H9 (cell line): ENCODE measurements at regions not wholly inside any gene's neighbourhood (a gene's known extent, or its start where the extent isn't known, plus 50 kb on each side); places are given as distances from the start of the nearest gene placed in this dataset.
A peak's percentile ranks its signal among the peaks of the same experiment; 100 is the strongest.

Source experiments
- DNase-seq: peaks from one replicate; pipeline ENCODE4 v3.0.0-alpha.2; 2017
- H2AFZ ChIP-seq: one replicate; pipeline ENCODE4 v1.6.1; 2013; ENCODE audit warnings: mild to moderate bottlenecking, low read length, control low read depth, moderate library complexity
- H2AK5ac ChIP-seq: 2 replicates; pipeline ENCODE4 v1.6.1; 2013; ENCODE audit warnings: low read length, control low read depth, mixed read lengths; ENCODE audit not compliant: insufficient read length
- H2BK120ac ChIP-seq: one replicate; pipeline ENCODE4 v1.6.1; 2013; ENCODE audit warnings: low read depth, mild to moderate bottlenecking, low read length, control low read depth, inconsistent platforms; ENCODE audit not compliant: poor library complexity, severe bottlenecking
- H2BK12ac ChIP-seq: 2 replicates; pipeline ENCODE4 v1.6.1; 2013; ENCODE audit warnings: low read length, control low read depth, mixed read lengths, low read depth; ENCODE audit not compliant: insufficient read length
- H2BK15ac ChIP-seq: 2 replicates; pipeline ENCODE4 v1.6.1; 2013; ENCODE audit warnings: low read depth, low read length, control low read depth
- H2BK20ac ChIP-seq: one replicate; pipeline ENCODE4 v1.6.1; 2013; ENCODE audit warnings: low read depth, mild to moderate bottlenecking, low read length, control low read depth, inconsistent platforms; ENCODE audit not compliant: poor library complexity, severe bottlenecking
- H2BK5ac ChIP-seq: 2 replicates; pipeline ENCODE4 v1.6.1; 2013; ENCODE audit warnings: low read length, control low read depth, mixed read lengths; ENCODE audit not compliant: insufficient read length
- H3K14ac ChIP-seq: 2 replicates; pipeline ENCODE4 v1.6.1; 2013; ENCODE audit warnings: low read length, control low read depth; ENCODE audit not compliant: insufficient read depth
- H3K18ac ChIP-seq: 2 replicates; pipeline ENCODE4 v1.6.1; 2013; ENCODE audit warnings: low read depth, mild to moderate bottlenecking, mixed read lengths, low read length, control low read depth; ENCODE audit not compliant: insufficient read length
- H3K23ac ChIP-seq: 2 replicates; pipeline ENCODE4 v1.6.1; 2013; ENCODE audit warnings: low read length, control low read depth, mixed read lengths, low read depth; ENCODE audit not compliant: insufficient read length
- H3K23me2 ChIP-seq: 2 replicates; pipeline ENCODE4 v1.6.1; 2013; ENCODE audit warnings: low read depth, mild to moderate bottlenecking, mixed read lengths, low read length, control low read depth; ENCODE audit not compliant: insufficient read length, poor library complexity, severe bottlenecking
- H3K27ac ChIP-seq: 2 replicates; pipeline ENCODE4 v1.5.1; 2013; ENCODE audit warnings: low read length, control low read depth, mixed read lengths, low read depth; ENCODE audit not compliant: insufficient read length
- H3K27me3 ChIP-seq: 2 replicates; pipeline ENCODE4 v1.6.1; 2013; ENCODE audit warnings: low read length, control low read depth, inconsistent platforms; ENCODE audit not compliant: insufficient read depth
- H3K4ac ChIP-seq: 2 replicates; pipeline ENCODE4 v1.6.1; 2013; ENCODE audit warnings: low read depth, mild to moderate bottlenecking, control low read depth, inconsistent platforms, low read length, moderate library complexity
- H3K4me1 ChIP-seq: 2 replicates; pipeline ENCODE4 v1.6.1; 2013; ENCODE audit warnings: low read length, control low read depth, inconsistent platforms; ENCODE audit not compliant: insufficient read depth
- H3K4me2 ChIP-seq: 2 replicates; pipeline ENCODE4 v1.6.1; 2013; ENCODE audit warnings: low read length, control low read depth, mixed read lengths; ENCODE audit not compliant: insufficient read length, insufficient read depth
- H3K56ac ChIP-seq: 2 replicates; pipeline ENCODE4 v1.6.1; 2013; ENCODE audit warnings: low read depth, mild to moderate bottlenecking, mixed read lengths, low read length, control low read depth; ENCODE audit not compliant: insufficient read length
- H3K79me1 ChIP-seq: 2 replicates; pipeline ENCODE4 v1.6.1; 2013; ENCODE audit warnings: low read depth, mild to moderate bottlenecking, moderate library complexity, low read length, control low read depth, inconsistent platforms; ENCODE audit not compliant: insufficient read depth, poor library complexity, severe bottlenecking
- H3K79me2 ChIP-seq: 2 replicates; pipeline ENCODE4 v1.6.1; 2013; ENCODE audit warnings: low read length, control low read depth, inconsistent platforms; ENCODE audit not compliant: insufficient read depth
- H3K9ac ChIP-seq: 2 replicates; pipeline ENCODE4 v1.6.1; 2013; ENCODE audit warnings: low read length, control low read depth, mixed read lengths; ENCODE audit not compliant: insufficient read length; ENCODE audit errors: extremely low read depth
- H3K9me3 ChIP-seq: one replicate; pipeline ENCODE4 v1.6.1; 2013; ENCODE audit warnings: low read depth, low read length, inconsistent platforms; ENCODE audit not compliant: control insufficient read depth
- H3T11ph ChIP-seq: one replicate; pipeline ENCODE4 v1.6.1; 2013; ENCODE audit warnings: mild to moderate bottlenecking, low read length, control low read depth, inconsistent platforms
- H4K20me1 ChIP-seq: one replicate; pipeline ENCODE4 v1.6.1; 2013; ENCODE audit not compliant: control insufficient read depth, insufficient read length, insufficient read depth
- H4K5ac ChIP-seq: 2 replicates; pipeline ENCODE4 v1.6.1; 2013; ENCODE audit warnings: low read depth, mild to moderate bottlenecking, mixed read lengths, low read length, control low read depth; ENCODE audit not compliant: insufficient read length
- H4K8ac ChIP-seq: replicated peaks from 2 replicates; pipeline ENCODE4 v1.6.1; 2013; ENCODE audit warnings: low read length, control low read depth, mixed read lengths, low read depth; ENCODE audit not compliant: insufficient read length
- H4K91ac ChIP-seq: 2 replicates; pipeline ENCODE4 v1.6.1; 2013; ENCODE audit warnings: low read depth, mild to moderate bottlenecking, moderate library complexity, mixed read lengths, low read length, control low read depth; ENCODE audit not compliant: insufficient read length
- H3K27ac Mint-ChIP-seq, 3 experiments: 2 replicates in 2 of 3; 3 replicates in 1 of 3; pipeline ENCODE4 v1.8.0; 2020 to 2021; ENCODE audit warnings: mixed read lengths in 3 of 3, mild to moderate bottlenecking in 1 of 3, moderate library complexity in 1 of 3
- H3K27me3 Mint-ChIP-seq: 2 replicates; pipeline ENCODE4 v1.8.0; 2021; ENCODE audit warnings: low read depth, mild to moderate bottlenecking, moderate library complexity, mixed read lengths
- H3K36me3 Mint-ChIP-seq, 3 experiments: 2 replicates in 2 of 3; 3 replicates in 1 of 3; pipeline ENCODE4 v1.8.0; 2020 to 2021; ENCODE audit warnings: low read depth in 3 of 3, mixed read lengths in 3 of 3; ENCODE audit not compliant: insufficient read depth in 1 of 3
- H3K4me1 Mint-ChIP-seq, 2 experiments: 2 replicates each; pipeline ENCODE4 v1.8.0; 2020; ENCODE audit warnings: mixed read lengths in 2 of 2
- H3K4me3 Mint-ChIP-seq, 2 experiments: 2 replicates in 1 of 2; 3 replicates in 1 of 2; pipeline ENCODE4 v1.8.0; 2020 to 2021; ENCODE audit warnings: mild to moderate bottlenecking in 2 of 2, mixed read lengths in 2 of 2, moderate library complexity in 1 of 2
- H3K9me3 Mint-ChIP-seq, 2 experiments: 2 replicates in 1 of 2; 3 replicates in 1 of 2; pipeline ENCODE4 v1.8.0; 2020; ENCODE audit warnings: mild to moderate bottlenecking in 2 of 2, mixed read lengths in 2 of 2, moderate library complexity in 1 of 2
- CTCF ChIP-seq: fragments of 200-600 bp; sonication (generic); conservative IDR thresholded peaks from 3 replicates; pipeline ENCODE4 v1.8.0; 2021; ENCODE audit warnings: antibody characterized with exemption, mild to moderate bottlenecking
- WGBS: extraction: QIAGEN DNeasy Blood & Tissue Kit; methylation state at CpG from one replicate; pipeline ENCODE4 v1.1.7; 2013; ENCODE audit warnings: missing lambda C conversion rate, low lambda C conversion rate, mixed read lengths; ENCODE audit not compliant: insufficient read length; ENCODE audit errors: extremely low coverage; 5-methylcytosine and 5-hydroxymethylcytosine counted together

- Histone ChIP-seq H3K14ac (no peak overlapping the region), H2BK12ac (no peak overlapping the region), H3K23ac (no peak overlapping the region), H2AK5ac (no peak overlapping the region), H3K79me2 (no peaks in the 10 kb centered on the region), H2AFZ (no peak overlapping the region), H3K9ac (no peak overlapping the region), H3K27ac (no peak overlapping the region), H3K4me1 (no peaks in the 10 kb centered on the region), H3K23me2 (no peaks in the 10 kb centered on the region), H3T11ph (no peak overlapping the region), H2BK15ac (no peak overlapping the region), H3K18ac (no peak overlapping the region), H4K20me1 (no peaks in the 10 kb centered on the region), H3K79me1 (no peaks in the 10 kb centered on the region), H3K56ac (no peak overlapping the region), H3K4ac (no peak overlapping the region), H4K91ac (no peak overlapping the region), H4K8ac (no peak overlapping the region), H3K9me3 (no peaks in the 10 kb centered on the region), H3K4me2 (no peak overlapping the region), H4K5ac (no peak overlapping the region), H3K27me3 (no peaks in the 10 kb centered on the region), H2BK20ac (no peak overlapping the region), H2BK5ac (no peak overlapping the region), H2BK120ac (no peak overlapping the region)
- peaks cover 10% of the 10 kb centered on the region for H3K27me3 Mint-ChIP-seq
- H3K36me3 Mint-ChIP-seq, result no peaks in the 10 kb centered on the region
- no peak overlapping the region for H3K4me3 Mint-ChIP-seq
- peaks cover 16 to 27% of the 10 kb centered on the region in 2 experiments for H3K4me1 Mint-ChIP-seq
- no CpG with 5 or more reads among the region's 12 CpGs for WGBS
- TF ChIP-seq CTCF, result peak; percentile 26; the same call in 1 of the 3 replicates
- no peaks in the 10 kb centered on the region for H3K9me3 Mint-ChIP-seq
- DNase-seq, result no peak
- peak overlapping the region in 1 of 3 experiments; percentile 37; a peak in 2 of 7 replicates for H3K27ac Mint-ChIP-seq
These were observed 91.2 kb upstream of the PITRM1 start for GRCh38 chr10:3263747-3264146.
